Lower lobe of right lung (tissue), 2 donors: ENCODE measurements at regions not wholly inside any gene's neighbourhood (a gene's known extent, or its start where the extent isn't known, plus 50 kb on each side); places are given as distances from the start of the nearest gene placed in this dataset.

Source experiments
- ATAC-seq, 2 donors: fragments of 200-7000 bp; cut with Tn5 transposase; one replicate each; pipeline ENCODE4 v1.9.1; 2020 to 2022; ENCODE audit warnings: mild to moderate bottlenecking in 2 of 2, moderate library complexity in 2 of 2
- DNase-seq: peaks from one replicate; pipeline ENCODE4 v3.0.0-alpha.2; 2020
- H3K27ac ChIP-seq: fragments of 200-600 bp; one replicate; pipeline ENCODE4 v1.8.0; 2022
- H3K27me3 ChIP-seq: fragments of 200-600 bp; one replicate; pipeline ENCODE4 v1.8.0; 2022; ENCODE audit warnings: low read depth
- H3K36me3 ChIP-seq: fragments of 200-600 bp; one replicate; pipeline ENCODE4 v1.8.0; 2022; ENCODE audit warnings: mild to moderate bottlenecking
- H3K4me1 ChIP-seq: fragments of 200-600 bp; one replicate; pipeline ENCODE4 v1.8.0; 2022
- H3K4me3 ChIP-seq: fragments of 200-600 bp; one replicate; pipeline ENCODE4 v1.8.0; 2022; ENCODE audit warnings: mild to moderate bottlenecking
- H3K9me3 ChIP-seq: fragments of 200-600 bp; one replicate; pipeline ENCODE4 v1.8.0; 2022
- CTCF ChIP-seq: fragments of 200-600 bp; IDR thresholded peaks from one replicate; pipeline ENCODE4 v1.8.0; 2022; ENCODE audit warnings: antibody characterized with exemption, mild to moderate bottlenecking
- intact Hi-C: fragments of 100-400 bp; cut with DNase I; formaldehyde crosslinking; loops from one replicate; pipeline ENCODE4 v1.11.0; 2022
- donor health status: DM: no; HTN: yes; CAD: no; lungs with severe emphysema.

GRCh38 chr11:116537121-116537520 lies 235.7 kb downstream of the BUD13 start:
- no peaks in the 10 kb centered on the region for H3K4me1 ChIP-seq
- intact Hi-C loops = no loop called here
- TF ChIP-seq CTCF = no peak
- H3K27ac ChIP-seq = no peak overlapping the region
- DNase-seq (no peak), ATAC-seq (no peak)
- H3K9me3 ChIP-seq = no peaks in the 10 kb centered on the region
- H3K36me3 ChIP-seq = no peaks in the 10 kb centered on the region
- peaks cover 21% of the 10 kb centered on the region for H3K27me3 ChIP-seq
- no peak overlapping the region for H3K4me3 ChIP-seq

- DNase-seq = no peak
- ATAC-seq = no peak
- Histone ChIP-seq H3K27ac (no peak overlapping the region), H3K36me3 (no peaks in the 10 kb centered on the region), H3K9me3 (no peaks in the 10 kb centered on the region), H3K4me1 (no peaks in the 10 kb centered on the region), H3K27me3 (peaks cover 21% of the 10 kb centered on the region), H3K4me3 (no peak overlapping the region)
- intact Hi-C loops = no loop called here
- no peak for TF ChIP-seq CTCF
These were observed 236.4 kb downstream of the BUD13 start for GRCh38 chr11:116536416-116536815.

GRCh38 chr11:116535994-116536393 lies 236.8 kb downstream of the BUD13 start:
- H3K9me3 ChIP-seq = no peaks in the 10 kb centered on the region
- no peak for TF ChIP-seq CTCF
- peaks cover 22% of the 10 kb centered on the region for H3K27me3 ChIP-seq
- no peak overlapping the region for H3K4me3 ChIP-seq
- DNase-seq (no peak), ATAC-seq (no peak)
- no peak overlapping the region for H3K27ac ChIP-seq
- intact Hi-C loops = no loop called here
- H3K36me3 ChIP-seq = no peaks in the 10 kb centered on the region
- no peaks in the 10 kb centered on the region for H3K4me1 ChIP-seq

GRCh38 chr11:116535120-116535519 lies 237.7 kb downstream of the BUD13 start:
- ATAC-seq (no peak), DNase-seq (no peak)
- H3K4me1 ChIP-seq = no peaks in the 10 kb centered on the region
- intact Hi-C loops = no loop called here
- no peak for TF ChIP-seq CTCF
- H3K27ac ChIP-seq = no peak overlapping the region
- no peaks in the 10 kb centered on the region for H3K36me3 ChIP-seq
- H3K9me3 ChIP-seq = no peaks in the 10 kb centered on the region
- peaks cover 28% of the 10 kb centered on the region for H3K27me3 ChIP-seq
- no peak overlapping the region for H3K4me3 ChIP-seq

- Histone ChIP-seq H3K27ac (no peak overlapping the region), H3K4me1 (no peaks in the 10 kb centered on the region), H3K4me3 (no peak overlapping the region), H3K9me3 (no peaks in the 10 kb centered on the region), H3K36me3 (no peaks in the 10 kb centered on the region), H3K27me3 (peaks cover 24% of the 10 kb centered on the region)
- no peak for ATAC-seq
- no peak for TF ChIP-seq CTCF
- intact Hi-C loops = no loop called here
- DNase-seq = no peak
These were observed 238.4 kb downstream of the BUD13 start for GRCh38 chr11:116534270-116534975.
